PC-3 (cell line): ENCODE measurements at regions not wholly inside any gene's neighbourhood (a gene's known extent, or its start where the extent isn't known, plus 50 kb on each side); places are given as distances from the start of the nearest gene placed in this dataset.

ENCODE experiments used
- ATAC-seq: fragments of 200-7000 bp; cut with Tn5 transposase; 2 replicates; pipeline ENCODE4 v1.9.1; 2020; ENCODE audit warnings: mild to moderate bottlenecking, moderate library complexity
- BruUV-seq: library from RNA; stranded (reverse); fragments of 400-500 nt; replicated peaks from 2 replicates; lab custom pipeline; 2021; lab: Mats Ljungman, UMichigan
- CTCF ChIA-PET: fragments of 300-600 bp; sonication (Branson Sonifier 250); formaldehyde crosslinking; loops from one replicate; lab custom pipeline; 2022; ENCODE audit warnings: antibody characterized with exemption; lab: Charles Lee
- POLR2A ChIA-PET: fragments of 300-600 bp; sonication (Branson Sonifier 250); formaldehyde crosslinking; loops from one replicate; lab custom pipeline; 2022; ENCODE audit warnings: antibody characterized with exemption; ENCODE audit not compliant: unreplicated experiment; lab: Charles Lee
- DNase-seq: peaks from one replicate; pipeline ENCODE4 v3.0.0-alpha.2; 2015
- H2AFZ ChIP-seq: fragments of 300-600 bp; sonication (generic); 2 replicates; pipeline ENCODE4 v1.6.0; 2016; ENCODE audit warnings: antibody characterized with exemption, low read length
- H3F3A ChIP-seq: fragments of 300-600 bp; sonication (generic); one replicate; pipeline ENCODE4 v1.6.0; 2017; ENCODE audit warnings: antibody characterized with exemption, low read length, control low read depth, mild to moderate bottlenecking; ENCODE audit not compliant: unreplicated experiment
- H3K27ac ChIP-seq: fragments of 300-600 bp; sonication (generic); 2 replicates; pipeline ENCODE4 v1.5.1; 2016; ENCODE audit warnings: mild to moderate bottlenecking, low read length
- H3K27me3 ChIP-seq: fragments of 300-600 bp; sonication (generic); 2 replicates; pipeline ENCODE4 v1.6.1; 2016; ENCODE audit warnings: low read length, mixed read lengths
- H3K36me3 ChIP-seq: fragments of 300-600 bp; sonication (generic); 2 replicates; pipeline ENCODE4 v1.6.1; 2016; ENCODE audit warnings: low read depth, mixed run types, low read length, mixed read lengths
- H3K4me1 ChIP-seq: fragments of 300-600 bp; sonication (generic); 2 replicates; pipeline ENCODE4 v1.5.1; 2016; ENCODE audit warnings: low read length; ENCODE audit not compliant: insufficient read depth
- H3K4me2 ChIP-seq: fragments of 300-600 bp; sonication (generic); 2 replicates; pipeline ENCODE4 v1.6.0; 2016; ENCODE audit warnings: low read length
- H3K4me3 ChIP-seq: fragments of 300-600 bp; sonication (generic); 2 replicates; pipeline ENCODE4 v1.5.1; 2016; ENCODE audit warnings: mild to moderate bottlenecking, low read length, mixed read lengths
- H3K79me2 ChIP-seq: fragments of 300-600 bp; sonication (generic); 2 replicates; pipeline ENCODE4 v1.6.1; 2017; ENCODE audit warnings: low read length, mixed read lengths
- H3K9ac ChIP-seq: fragments of 300-600 bp; sonication (generic); 2 replicates; pipeline ENCODE4 v1.6.0; 2016; ENCODE audit warnings: mild to moderate bottlenecking, low read length
- H3K9me2 ChIP-seq: fragments of 300-600 bp; sonication (generic); replicated peaks from 2 replicates; pipeline ENCODE4 v1.6.1; 2016; ENCODE audit warnings: mixed run types, low read length, mixed read lengths
- H3K9me3 ChIP-seq: fragments of 300-600 bp; sonication (generic); 2 replicates; pipeline ENCODE4 v1.6.1; 2016; ENCODE audit warnings: low read length, mixed read lengths
- H4K20me1 ChIP-seq: fragments of 300-600 bp; sonication (generic); 2 replicates; pipeline ENCODE4 v1.6.1; 2016; ENCODE audit warnings: low read length, mixed read lengths
- CTCF ChIP-seq: fragments of 300-600 bp; sonication (generic); conservative IDR thresholded peaks from 2 replicates; pipeline ENCODE4 v1.5.1; 2017; ENCODE audit warnings: antibody characterized with exemption, low read depth, mild to moderate bottlenecking, low read length
- EZH2 ChIP-seq: fragments of 300-600 bp; sonication (generic); IDR thresholded peaks from one replicate; pipeline ENCODE4 v1.6.1; 2017; ENCODE audit warnings: antibody characterized with exemption, mild to moderate bottlenecking, low read length; ENCODE audit not compliant: unreplicated experiment
- EZH2phosphoT487 ChIP-seq: fragments of 300-600 bp; sonication (generic); IDR thresholded peaks from 2 replicates; pipeline ENCODE4 v1.6.1; 2018; ENCODE audit warnings: mild to moderate bottlenecking, antibody characterized with exemption, low read length, borderline replicate concordance
- intact Hi-C: fragments of 100-400 bp; cut with micrococcal nuclease; formaldehyde crosslinking; loops from 2 replicates; pipeline ENCODE4 v1.9.0; 2023

GRCh38 chr6:140871911-140872310 lies 1260.8 kb upstream of the GJE1 start:
- Histone ChIP-seq H3F3A (no peaks in the 10 kb centered on the region), H4K20me1 (no peaks in the 10 kb centered on the region), H3K4me2 (no peak overlapping the region), H2AFZ (no peak overlapping the region), H3K4me1 (peaks cover 5% of the 10 kb centered on the region; the same call in 1 of the 2 replicates), H3K9ac (no peak overlapping the region), H3K27ac (no peak overlapping the region), H3K9me3 (no peaks in the 10 kb centered on the region), H3K36me3 (no peaks in the 10 kb centered on the region), H3K9me2 (no peaks in the 10 kb centered on the region), H3K79me2 (no peaks in the 10 kb centered on the region), H3K27me3 (no peaks in the 10 kb centered on the region), H3K4me3 (no peak overlapping the region)
- POLR2A ChIA-PET = no interaction called here
- intact Hi-C loops = no loop called here
- CTCF ChIA-PET = no interaction called here
- DNase-seq (peak; percentile 70), ATAC-seq (peak; percentile 43)
- BruUV-seq = no TSS peak
- TF ChIP-seq EZH2 (no peak), EZH2phosphoT487 (no peak), CTCF (no peak)

DNA sequence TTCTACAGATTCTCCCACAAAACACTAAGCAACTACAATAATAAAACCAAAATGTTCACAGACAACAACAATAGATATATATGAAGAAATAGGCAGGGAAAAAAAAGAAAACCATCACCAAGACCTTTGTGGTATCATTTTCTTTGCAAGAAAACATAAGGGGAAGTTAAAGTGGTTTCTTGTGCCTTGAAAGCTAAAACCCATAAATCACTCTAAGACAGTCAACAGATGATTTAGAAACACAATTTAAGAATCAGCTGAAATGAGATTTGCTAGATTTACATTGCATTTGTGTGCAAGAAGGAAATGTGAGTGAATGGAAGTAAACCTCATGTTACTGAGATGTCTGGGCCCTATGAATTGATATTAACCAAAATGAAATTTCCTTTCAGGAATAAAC lies 1265.4 kb upstream of the GJE1 start:
- TF ChIP-seq EZH2 (no peak), CTCF (no peak), EZH2phosphoT487 (no peak)
- H3K4me3 ChIP-seq = no peak overlapping the region
- no TSS peak for BruUV-seq
- no peak overlapping the region for H3K4me2 ChIP-seq
- POLR2A ChIA-PET = no interaction called here
- peaks cover 1% of the 10 kb centered on the region; the same call in 1 of the 2 replicates for H3K4me1 ChIP-seq
- DNase-seq (no peak), ATAC-seq (no peak)
- CTCF ChIA-PET = no interaction called here
- no peaks in the 10 kb centered on the region for H3F3A ChIP-seq
- intact Hi-C loops = no loop called here
- H3K9me2 ChIP-seq = no peaks in the 10 kb centered on the region
- H3K27ac ChIP-seq = no peak overlapping the region
- no peaks in the 10 kb centered on the region for H3K36me3 ChIP-seq
- H3K27me3 ChIP-seq = no peaks in the 10 kb centered on the region
- no peak overlapping the region for H3K9ac ChIP-seq
- H3K9me3 ChIP-seq = no peaks in the 10 kb centered on the region
- no peaks in the 10 kb centered on the region for H3K79me2 ChIP-seq
- no peak overlapping the region for H2AFZ ChIP-seq
- H4K20me1 ChIP-seq = no peaks in the 10 kb centered on the region

DNA sequence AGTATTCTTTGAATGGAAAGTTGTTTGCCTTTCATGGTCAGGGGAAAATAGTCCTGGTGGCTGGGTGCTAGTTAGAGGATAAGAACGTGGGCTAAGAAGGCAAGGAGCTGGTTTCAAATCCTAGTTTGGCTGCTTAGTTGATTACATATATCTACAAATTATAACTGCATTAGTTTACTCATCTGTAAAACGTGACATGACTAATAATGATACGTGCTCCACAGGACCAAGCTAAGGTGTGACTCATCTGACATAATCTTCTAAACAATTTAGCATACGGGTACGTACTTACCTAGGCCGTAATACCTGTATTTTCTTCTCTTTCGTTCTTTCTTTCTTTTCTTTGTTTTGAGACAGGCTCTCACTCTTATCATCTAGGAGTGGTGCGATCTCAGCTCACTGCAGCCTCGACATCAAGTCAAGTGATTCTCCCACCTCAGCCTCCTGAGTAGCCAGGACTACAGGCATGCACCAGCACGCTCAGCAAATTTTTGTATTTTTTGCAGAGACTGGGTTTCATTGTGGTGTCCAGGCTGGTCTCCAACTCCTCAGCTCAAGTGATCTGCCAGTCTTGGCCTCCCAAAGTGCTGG lies 1274.2 kb upstream of the GJE1 start:
- Histone ChIP-seq H3K79me2 (no peaks in the 10 kb centered on the region), H3K4me2 (peak overlapping the region; percentile 80), H3K27ac (peak overlapping the region; percentile 83), H3K9me2 (no peaks in the 10 kb centered on the region), H3F3A (no peaks in the 10 kb centered on the region), H3K4me1 (peaks cover 27% of the 10 kb centered on the region), H3K9me3 (no peaks in the 10 kb centered on the region), H3K36me3 (no peaks in the 10 kb centered on the region), H3K9ac (no peak overlapping the region), H2AFZ (peak overlapping the region; percentile 75; the same call in 1 of the 2 replicates), H3K4me3 (peak overlapping the region; percentile 56), H4K20me1 (no peaks in the 10 kb centered on the region), H3K27me3 (no peaks in the 10 kb centered on the region)
- BruUV-seq = no TSS peak
- TF ChIP-seq CTCF = no peak
- no peak for TF ChIP-seq EZH2phosphoT487
- no peak for TF ChIP-seq EZH2
- intact Hi-C loops = loop anchor here (5.0 kb wide), 1 partner anchor 704 kb away; no protein-coding TSS in a partner anchor
- CTCF ChIA-PET = no interaction called here
- POLR2A ChIA-PET = no interaction called here
- DNase-seq (peak; percentile 65), ATAC-seq (peak; percentile 69)
